Astrocyte (in vitro differentiated cells and primary cell): ENCODE measurements at regions not wholly inside any gene's neighbourhood (a gene's known extent, or its start where the extent isn't known, plus 50 kb on each side); places are given as distances from the start of the nearest gene placed in this dataset.

Experiments used
- DNase-seq: peaks from one replicate; pipeline ENCODE4 v3.0.0-alpha.2; 2010; ENCODE audit warnings: low read depth
- FAIRE-seq: peaks from 2 replicates; lab custom pipeline; 2011; peaks lifted over from hg19 to GRCh38; lab: Jason Lieb, UNC
- H2AFZ ChIP-seq: 2 replicates; pipeline ENCODE4 v1.6.0; 2012; ENCODE audit warnings: low read depth, low read length, inconsistent platforms
- H3K27ac ChIP-seq: 2 replicates; pipeline ENCODE4 v1.5.1; 2011; ENCODE audit warnings: low read depth, low read length, inconsistent platforms
- H3K27me3 ChIP-seq: 2 replicates; pipeline ENCODE4 v1.6.0; 2011; ENCODE audit warnings: low read length, inconsistent platforms; ENCODE audit not compliant: insufficient read depth
- H3K36me3 ChIP-seq: 2 replicates; pipeline ENCODE4 v1.5.1; 2011; ENCODE audit warnings: low read length, inconsistent platforms; ENCODE audit not compliant: insufficient read depth
- H3K4me1 ChIP-seq: 2 replicates; pipeline ENCODE4 v1.5.1; 2011; ENCODE audit warnings: low read length, inconsistent platforms; ENCODE audit not compliant: insufficient read depth
- H3K4me2 ChIP-seq: 2 replicates; pipeline ENCODE4 v1.6.0; 2012; ENCODE audit warnings: low read length, inconsistent platforms
- H3K4me3 ChIP-seq: 2 replicates; pipeline ENCODE4 v1.5.1; 2011; ENCODE audit warnings: low read depth, mild to moderate bottlenecking, low read length, inconsistent platforms; ENCODE audit not compliant: insufficient read depth
- H3K79me2 ChIP-seq: 2 replicates; pipeline ENCODE4 v1.6.0; 2012; ENCODE audit warnings: mild to moderate bottlenecking, low read length, inconsistent platforms; ENCODE audit not compliant: insufficient read depth
- H3K9ac ChIP-seq: 2 replicates; pipeline ENCODE4 v1.6.0; 2012; ENCODE audit warnings: mild to moderate bottlenecking, low read length, inconsistent platforms
- H3K9me3 ChIP-seq: 2 replicates; pipeline ENCODE4 v1.5.1; 2012; ENCODE audit warnings: low read depth, mild to moderate bottlenecking, low read length, inconsistent platforms; ENCODE audit not compliant: insufficient read depth
- H4K20me1 ChIP-seq: 2 replicates; pipeline ENCODE4 v1.6.0; 2012; ENCODE audit warnings: low read length, inconsistent platforms; ENCODE audit not compliant: insufficient read depth
- H3K27ac Mint-ChIP-seq: one replicate; pipeline ENCODE4 v1.8.0; 2021; ENCODE audit warnings: mild to moderate bottlenecking, mixed read lengths; ENCODE audit not compliant: unreplicated experiment
- H3K27me3 Mint-ChIP-seq: one replicate; pipeline ENCODE4 v1.8.0; 2021; ENCODE audit warnings: low read depth, mixed read lengths; ENCODE audit not compliant: unreplicated experiment
- H3K36me3 Mint-ChIP-seq: one replicate; pipeline ENCODE4 v1.8.0; 2021; ENCODE audit warnings: low read depth, mixed read lengths; ENCODE audit not compliant: unreplicated experiment
- H3K4me1 Mint-ChIP-seq: one replicate; pipeline ENCODE4 v1.8.0; 2021; ENCODE audit warnings: low read depth, mixed read lengths; ENCODE audit not compliant: unreplicated experiment
- H3K4me3 Mint-ChIP-seq: one replicate; pipeline ENCODE4 v1.8.0; 2021; ENCODE audit warnings: mild to moderate bottlenecking, moderate library complexity, mixed read lengths; ENCODE audit not compliant: unreplicated experiment
- H3K9me3 Mint-ChIP-seq: one replicate; pipeline ENCODE4 v1.8.0; 2021; ENCODE audit warnings: mild to moderate bottlenecking, mixed read lengths; ENCODE audit not compliant: unreplicated experiment
- CTCF ChIP-seq: IDR thresholded peaks from 2 replicates; pipeline ENCODE4 v1.5.1; 2011; ENCODE audit warnings: low read depth, mild to moderate bottlenecking, inconsistent platforms, low read length, moderate library complexity; ENCODE audit not compliant: insufficient read depth
- EZH2 ChIP-seq: IDR thresholded peaks from 2 replicates; pipeline ENCODE4 v1.6.1; 2012; ENCODE audit warnings: mild to moderate bottlenecking, low read length, inconsistent platforms; ENCODE audit not compliant: insufficient read depth

- H2AFZ ChIP-seq, result no peak overlapping the region
- H3K9ac ChIP-seq, result peak overlapping the region; percentile 72
- peaks cover 3% of the 10 kb centered on the region for H3K36me3 ChIP-seq
- Mint-ChIP-seq H3K27ac (peak overlapping the region; percentile 82), H3K4me1 (peaks cover 64% of the 10 kb centered on the region), H3K4me3 (peak overlapping the region; percentile 55), H3K9me3 (no peaks in the 10 kb centered on the region), H3K27me3 (no peaks in the 10 kb centered on the region), H3K36me3 (peaks cover 3% of the 10 kb centered on the region)
- FAIRE-seq, result peak; percentile 76
- DNase-seq, result peak; percentile 88
- peaks cover 43% of the 10 kb centered on the region for H3K4me1 ChIP-seq
- H3K4me3 ChIP-seq, result peak overlapping the region; percentile 14
- H4K20me1 ChIP-seq, result peaks cover 49% of the 10 kb centered on the region
- peaks cover 95% of the 10 kb centered on the region for H3K79me2 ChIP-seq
- H3K27ac ChIP-seq, result peak overlapping the region; percentile 86
- H3K4me2 ChIP-seq, result peak overlapping the region; percentile 70
- no peaks in the 10 kb centered on the region for H3K9me3 ChIP-seq
- no peaks in the 10 kb centered on the region for H3K27me3 ChIP-seq
- TF ChIP-seq EZH2, result no peak
- no peak for TF ChIP-seq CTCF
Observed at GRCh38 chr3:159787794-159788205, 200.8 kb upstream of the IL12A start.

- no peaks in the 10 kb centered on the region for H3K9me3 Mint-ChIP-seq
- H3K27ac Mint-ChIP-seq, result peak overlapping the region; percentile 82
- H3K4me3 ChIP-seq, result peak overlapping the region; percentile 14
- peaks cover 44% of the 10 kb centered on the region for H4K20me1 ChIP-seq
- peak overlapping the region; percentile 72 for H3K9ac ChIP-seq
- peaks cover 43% of the 10 kb centered on the region for H3K4me1 ChIP-seq
- peaks cover 5% of the 10 kb centered on the region for H3K36me3 Mint-ChIP-seq
- H3K27me3 ChIP-seq, result no peaks in the 10 kb centered on the region
- H3K27me3 Mint-ChIP-seq, result no peaks in the 10 kb centered on the region
- peaks cover 2% of the 10 kb centered on the region for H3K36me3 ChIP-seq
- H3K79me2 ChIP-seq, result peaks cover 95% of the 10 kb centered on the region
- peak overlapping the region; percentile 70 for H3K4me2 ChIP-seq
- H2AFZ ChIP-seq, result no peak overlapping the region
- peak; percentile 85 for DNase-seq
- peak overlapping the region; percentile 86 for H3K27ac ChIP-seq
- H3K9me3 ChIP-seq, result no peaks in the 10 kb centered on the region
- H3K4me3 Mint-ChIP-seq, result peak overlapping the region; percentile 41
- no peak for FAIRE-seq
- TF ChIP-seq CTCF, result no peak
- no peak for TF ChIP-seq EZH2
- peaks cover 64% of the 10 kb centered on the region for H3K4me1 Mint-ChIP-seq
Observed at GRCh38 chr3:159788291-159788690, 200.3 kb upstream of the IL12A start.

GRCh38 chr3:159789017-159789416 lies 199.6 kb upstream of the IL12A start:
- peak overlapping the region; percentile 58 for H3K27ac Mint-ChIP-seq

More at GRCh38 chr3:159789017-159789416, 199.6 kb upstream of the IL12A start:
- no peak overlapping the region for H3K4me3 ChIP-seq
- H3K27ac ChIP-seq, result peak overlapping the region; percentile 86
- DNase-seq (no peak), FAIRE-seq (no peak)
- no peaks in the 10 kb centered on the region for H3K9me3 ChIP-seq
- H3K79me2 ChIP-seq, result peaks cover 95% of the 10 kb centered on the region
- peaks cover 42% of the 10 kb centered on the region for H3K4me1 ChIP-seq
- Mint-ChIP-seq H3K36me3 (peaks cover 5% of the 10 kb centered on the region), H3K27me3 (no peaks in the 10 kb centered on the region), H3K9me3 (no peaks in the 10 kb centered on the region), H3K4me3 (peak overlapping the region; percentile 0), H3K4me1 (peaks cover 61% of the 10 kb centered on the region)
- no peak overlapping the region for H3K9ac ChIP-seq
- no peak overlapping the region for H3K4me2 ChIP-seq
- H2AFZ ChIP-seq, result no peak overlapping the region
- TF ChIP-seq EZH2 (no peak), CTCF (no peak)
- peaks cover 38% of the 10 kb centered on the region for H4K20me1 ChIP-seq
- no peaks in the 10 kb centered on the region for H3K27me3 ChIP-seq
- H3K36me3 ChIP-seq, result no peaks in the 10 kb centered on the region
